Uterus (tissue), 3 donors: ENCODE measurements at regions not wholly inside any gene's neighbourhood (a gene's known extent, or its start where the extent isn't known, plus 50 kb on each side); places are given as distances from the start of the nearest gene placed in this dataset.
"Not testable (repeated sequence)": the region's sequence is repeated elsewhere in the genome, so short reads cannot be mapped to it uniquely, and the experiment has no call there.

Experiments
- DNase-seq, 2 donors: peaks; one replicate each; pipeline ENCODE4 v3.0.0-alpha.2; 2019 to 2020
- H3K27ac ChIP-seq, 2 donors: fragments of 200-600 bp; sonication (generic); 1 replicate in 1 of 2; 2 replicates in 1 of 2; pipeline ENCODE4 v1.5.1; 2016 to 2018
- H3K27me3 ChIP-seq, 2 donors: fragments of 200-600 bp; sonication (generic); one replicate each; pipeline ENCODE4 v1.5.1; 2018 to 2019; ENCODE audit warnings: control low read depth in 1 of 2
- H3K36me3 ChIP-seq, 2 donors: fragments of 200-600 bp; sonication (generic); one replicate each; pipeline ENCODE4 v1.5.1; 2019; ENCODE audit warnings: control low read depth in 1 of 2
- H3K4me1 ChIP-seq, 2 donors: fragments of 200-600 bp; sonication (generic); one replicate each; pipeline ENCODE4 v1.5.1; 2018 to 2019; ENCODE audit warnings: control low read depth in 1 of 2
- H3K4me3 ChIP-seq, 2 donors: fragments of 200-600 bp; sonication (generic); 1 replicate in 1 of 2; 2 replicates in 1 of 2; pipeline ENCODE4 v1.5.1; 2018 to 2019; ENCODE audit warnings: mild to moderate bottlenecking in 1 of 2
- H3K9me3 ChIP-seq, 2 donors: fragments of 200-600 bp; sonication (generic); one replicate each; pipeline ENCODE4 v1.5.1; 2019; ENCODE audit warnings: control low read depth in 1 of 2
- CTCF ChIP-seq, 4 experiments: fragments of 200-600 bp in 2 of 4; fragments of 450-650 bp in 2 of 4; sonication (generic) in 2 of 4; IDR thresholded peaks; one replicate each; pipeline ENCODE4 v1.5.1; 2016 to 2019; ENCODE audit warnings: antibody characterized with exemption in 4 of 4, mild to moderate bottlenecking in 2 of 4, moderate library complexity in 1 of 4
- POLR2A ChIP-seq, 2 donors: fragments of 450-650 bp; IDR thresholded peaks; one replicate each; pipeline ENCODE4 v1.6.1; 2016; ENCODE audit warnings: antibody characterized with exemption in 2 of 2, mild to moderate bottlenecking in 1 of 2, moderate library complexity in 1 of 2
- intact Hi-C: fragments of 100-400 bp; cut with DNase I; formaldehyde crosslinking; loops from one replicate; pipeline ENCODE4 v1.15.1; 2023; ENCODE audit warnings: low total_unique reads
- donor health status: DM: yes; HTN: yes; CAD: no.

GRCh38 chr6:76574746-76575145 is 502.3 kb upstream of the IMPG1 start:
- Histone ChIP-seq H3K9me3 (no peaks in the 10 kb centered on the region), H3K27ac (no peak overlapping the region), H3K4me3 (no peak overlapping the region), H3K4me1 (no peaks in the 10 kb centered on the region), H3K27me3 (no peaks in the 10 kb centered on the region), H3K36me3 (no peaks in the 10 kb centered on the region)
- intact Hi-C loops, result no loop called here
- no peak for DNase-seq
- TF ChIP-seq POLR2A (IDR thresholded peaks at IDR 0.05) (no peak), CTCF (IDR thresholded peaks at IDR 0.05) (no peak)

GRCh38 chr6:76565932-76566331 is 493.5 kb upstream of the IMPG1 start:
- Histone ChIP-seq H3K27me3 (no peaks in the 10 kb centered on the region), H3K4me3 (no peak overlapping the region), H3K9me3 (no peaks in the 10 kb centered on the region), H3K4me1 (no peaks in the 10 kb centered on the region), H3K36me3 (no peaks in the 10 kb centered on the region), H3K27ac (no peak overlapping the region)
- no peak for TF ChIP-seq CTCF (IDR thresholded peaks at IDR 0.05)
- no peak for TF ChIP-seq POLR2A (IDR thresholded peaks at IDR 0.05)
- no peak for DNase-seq
- intact Hi-C loops, result no loop called here

GRCh38 chr6:76562371-76562770 is 489.9 kb upstream of the IMPG1 start:
- intact Hi-C loops, H3K9me3 ChIP-seq, H3K36me3 ChIP-seq, DNase-seq, H3K4me1 ChIP-seq, H3K4me3 ChIP-seq, H3K27ac ChIP-seq, H3K27me3 ChIP-seq: not testable (repeated sequence)

- H3K27ac ChIP-seq, H3K9me3 ChIP-seq, H3K36me3 ChIP-seq, H3K4me3 ChIP-seq, H3K27me3 ChIP-seq, intact Hi-C loops, H3K4me1 ChIP-seq, DNase-seq: not testable (repeated sequence)
These were observed 488.6 kb upstream of the IMPG1 start for GRCh38 chr6:76560851-76561755.

GRCh38 chr6:76553256-76553655 is 480.8 kb upstream of the IMPG1 start:
- Histone ChIP-seq H3K4me1 (no peaks in the 10 kb centered on the region), H3K27me3 (no peaks in the 10 kb centered on the region), H3K36me3 (no peaks in the 10 kb centered on the region), H3K27ac (no peak overlapping the region), H3K4me3 (no peak overlapping the region), H3K9me3 (no peaks in the 10 kb centered on the region)
- intact Hi-C loops, result no loop called here
- TF ChIP-seq POLR2A (IDR thresholded peaks at IDR 0.05) (no peak), CTCF (IDR thresholded peaks at IDR 0.05) (no peak)
- no peak for DNase-seq

GRCh38 chr6:76552268-76552667 is 479.8 kb upstream of the IMPG1 start:
- no peak for DNase-seq
- intact Hi-C loops, result no loop called here

More at GRCh38 chr6:76552268-76552667, 479.8 kb upstream of the IMPG1 start:
- Histone ChIP-seq H3K27me3 (no peaks in the 10 kb centered on the region), H3K27ac (no peak overlapping the region), H3K4me1 (no peaks in the 10 kb centered on the region), H3K36me3 (no peaks in the 10 kb centered on the region), H3K9me3 (no peaks in the 10 kb centered on the region), H3K4me3 (no peak overlapping the region)
- TF ChIP-seq POLR2A (IDR thresholded peaks at IDR 0.05), result no peak
